ENCODE measurements at regions not wholly inside any gene's neighbourhood (a gene's known extent, or its start where the extent isn't known, plus 50 kb on each side); places are given as distances from the start of the nearest gene placed in this dataset.
A peak's percentile ranks its signal among the peaks of the same experiment; 100 is the strongest.

DNA sequence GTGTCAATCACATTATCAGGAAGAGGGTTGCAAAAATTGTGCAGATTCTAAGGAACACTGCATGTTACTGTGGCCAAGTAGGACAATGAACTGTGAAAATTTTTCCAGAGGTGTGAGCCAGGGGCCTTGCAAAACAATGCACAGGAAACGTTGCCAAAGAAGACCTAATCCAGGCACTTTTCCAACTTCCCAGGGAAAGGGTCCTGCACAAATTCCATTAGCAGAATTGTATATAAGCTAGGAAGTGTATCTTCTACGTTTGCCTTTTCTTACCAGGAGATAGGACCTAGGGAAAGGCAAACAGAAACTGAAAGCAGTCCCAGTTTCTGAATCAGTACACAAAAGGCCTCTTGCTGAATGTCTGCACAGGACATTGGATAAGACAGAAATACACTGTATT, 1888.3 kb upstream of the CELF4 start:
- H3K27me3 Mint-ChIP-seq (ENCODE audit: insufficient read depth, unreplicated experiment), result no peaks in the 10 kb centered on the region
- H3K4me3 ChIP-seq (ENCODE audit: low read depth, low read length), result no peak overlapping the region
- H3K4me1 Mint-ChIP-seq (ENCODE audit: low read depth, unreplicated experiment), result no peaks in the 10 kb centered on the region
- H3K4me3 Mint-ChIP-seq (ENCODE audit: unreplicated experiment), result no peak overlapping the region
- TF ChIP-seq, protein P1, sequence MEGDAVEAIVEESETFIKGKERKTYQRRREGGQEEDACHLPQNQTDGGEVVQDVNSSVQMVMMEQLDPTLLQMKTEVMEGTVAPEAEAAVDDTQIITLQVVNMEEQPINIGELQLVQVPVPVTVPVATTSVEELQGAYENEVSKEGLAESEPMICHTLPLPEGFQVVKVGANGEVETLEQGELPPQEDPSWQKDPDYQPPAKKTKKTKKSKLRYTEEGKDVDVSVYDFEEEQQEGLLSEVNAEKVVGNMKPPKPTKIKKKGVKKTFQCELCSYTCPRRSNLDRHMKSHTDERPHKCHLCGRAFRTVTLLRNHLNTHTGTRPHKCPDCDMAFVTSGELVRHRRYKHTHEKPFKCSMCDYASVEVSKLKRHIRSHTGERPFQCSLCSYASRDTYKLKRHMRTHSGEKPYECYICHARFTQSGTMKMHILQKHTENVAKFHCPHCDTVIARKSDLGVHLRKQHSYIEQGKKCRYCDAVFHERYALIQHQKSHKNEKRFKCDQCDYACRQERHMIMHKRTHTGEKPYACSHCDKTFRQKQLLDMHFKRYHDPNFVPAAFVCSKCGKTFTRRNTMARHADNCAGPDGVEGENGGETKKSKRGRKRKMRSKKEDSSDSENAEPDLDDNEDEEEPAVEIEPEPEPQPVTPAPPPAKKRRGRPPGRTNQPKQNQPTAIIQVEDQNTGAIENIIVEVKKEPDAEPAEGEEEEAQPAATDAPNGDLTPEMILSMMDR (IDR thresholded peaks at IDR 0.05; ENCODE audit: insufficient read depth in 1 of 2, low read depth in 1 of 2, low read length in 1 of 2, severe bottlenecking in 1 of 2, unreplicated experiment in 1 of 2), result no peak
- ChIA-PET CTCF (no interaction called here), POLR2A (no interaction called here)
- no peaks in the 10 kb centered on the region for H3K9me3 Mint-ChIP-seq (ENCODE audit: unreplicated experiment)
- no peak overlapping the region for H3K27ac Mint-ChIP-seq (ENCODE audit: unreplicated experiment)
- BruUV-seq (replicated peaks), result no TSS peak
- intact Hi-C loops (cut with micrococcal nuclease; ENCODE audit: unreplicated experiment), result no loop called here
- H3K36me3 Mint-ChIP-seq (ENCODE audit: insufficient read depth, unreplicated experiment), result no peaks in the 10 kb centered on the region
- no peaks in the 10 kb centered on the region for H3K9me3 ChIP-seq
- DNase-seq, result peak in 1 of 2 experiments; percentile 0
- H3K4me1 ChIP-seq, result no peaks in the 10 kb centered on the region
- H3K36me3 ChIP-seq (ENCODE audit: control insufficient read depth, insufficient read depth, low read length), result no peaks in the 10 kb centered on the region
- no peaks in the 10 kb centered on the region for H3K27me3 ChIP-seq (replicated peaks; ENCODE audit: control insufficient read depth, insufficient read depth, low read length)

DNA sequence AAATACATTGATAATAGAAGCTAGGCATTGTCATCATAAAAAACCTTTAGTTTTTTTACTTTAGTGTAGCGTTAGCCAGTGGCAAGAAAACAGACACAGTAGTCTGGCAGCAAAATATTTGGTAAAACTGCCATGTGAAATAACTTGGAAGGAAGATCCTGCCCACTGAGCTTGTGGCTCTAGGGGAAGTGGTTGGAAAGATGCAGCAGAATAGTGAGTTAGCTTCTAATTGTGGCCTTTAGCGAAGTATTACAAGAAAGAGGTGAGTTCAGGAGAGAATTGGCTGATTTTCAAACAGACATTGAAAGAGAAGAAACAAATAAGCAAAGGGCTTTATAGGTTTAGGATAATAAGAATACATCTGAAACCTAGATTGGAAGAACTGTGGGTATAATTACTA, 1887.8 kb upstream of the CELF4 start:
- intact Hi-C loops (cut with micrococcal nuclease; ENCODE audit: unreplicated experiment), result no loop called here
- ChIA-PET POLR2A (no interaction called here), CTCF (no interaction called here)
- no peak overlapping the region for H3K27ac Mint-ChIP-seq (ENCODE audit: unreplicated experiment)
- Histone ChIP-seq H3K9me3 (no peaks in the 10 kb centered on the region), H3K4me3 (ENCODE audit: low read depth, low read length) (no peak overlapping the region), H3K27me3 (replicated peaks; ENCODE audit: control insufficient read depth, insufficient read depth, low read length) (no peaks in the 10 kb centered on the region), H3K36me3 (ENCODE audit: control insufficient read depth, insufficient read depth, low read length) (no peaks in the 10 kb centered on the region), H3K4me1 (no peaks in the 10 kb centered on the region)
- H3K27me3 Mint-ChIP-seq (ENCODE audit: insufficient read depth, unreplicated experiment), result no peaks in the 10 kb centered on the region
- no peaks in the 10 kb centered on the region for H3K9me3 Mint-ChIP-seq (ENCODE audit: unreplicated experiment)
- peaks cover 2% of the 10 kb centered on the region for H3K36me3 Mint-ChIP-seq (ENCODE audit: insufficient read depth, unreplicated experiment)
- H3K4me3 Mint-ChIP-seq (ENCODE audit: unreplicated experiment), result no peak overlapping the region
- no peaks in the 10 kb centered on the region for H3K4me1 Mint-ChIP-seq (ENCODE audit: low read depth, unreplicated experiment)
- TF ChIP-seq, protein P1 (IDR thresholded peaks at IDR 0.05; ENCODE audit: insufficient read depth in 1 of 2, low read depth in 1 of 2, low read length in 1 of 2, severe bottlenecking in 1 of 2, unreplicated experiment in 1 of 2), result no peak
- no peak for DNase-seq
- BruUV-seq (replicated peaks), result no TSS peak

DNA sequence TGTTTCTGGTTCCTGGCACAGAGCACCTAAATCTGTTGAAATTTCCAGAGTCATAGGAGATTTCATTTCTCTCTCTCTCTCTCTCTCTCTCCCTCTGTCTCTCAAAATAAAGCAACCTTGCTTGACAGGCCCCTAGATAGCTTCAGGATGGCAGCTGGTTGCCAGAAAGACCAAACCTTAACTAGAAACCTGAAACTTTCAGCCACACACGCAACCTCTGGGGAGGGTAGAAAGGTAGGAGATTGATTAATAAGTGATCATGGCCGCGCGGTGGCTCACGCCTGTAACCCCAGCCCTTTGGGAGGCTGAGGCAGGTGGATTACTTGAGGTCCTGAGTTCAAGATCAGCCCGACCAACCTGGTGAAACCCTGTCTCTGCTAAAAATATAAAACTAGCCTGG, 1885.4 kb upstream of the CELF4 start:
- Mint-ChIP-seq H3K36me3 (ENCODE audit: insufficient read depth, unreplicated experiment) (peaks cover 7% of the 10 kb centered on the region), H3K9me3 (ENCODE audit: unreplicated experiment) (no peaks in the 10 kb centered on the region), H3K27me3 (ENCODE audit: insufficient read depth, unreplicated experiment) (no peaks in the 10 kb centered on the region), H3K4me1 (ENCODE audit: low read depth, unreplicated experiment) (no peaks in the 10 kb centered on the region), H3K27ac (ENCODE audit: unreplicated experiment) (no peak overlapping the region), H3K4me3 (ENCODE audit: unreplicated experiment) (no peak overlapping the region)
- POLR2A ChIA-PET, result no interaction called here
- intact Hi-C loops (cut with micrococcal nuclease; ENCODE audit: unreplicated experiment), result no loop called here
- TF ChIP-seq, protein P1 (IDR thresholded peaks at IDR 0.05; ENCODE audit: insufficient read depth in 1 of 2, low read depth in 1 of 2, low read length in 1 of 2, severe bottlenecking in 1 of 2, unreplicated experiment in 1 of 2), result no peak
- H3K36me3 ChIP-seq (ENCODE audit: control insufficient read depth, insufficient read depth, low read length), result no peaks in the 10 kb centered on the region
- H3K27me3 ChIP-seq (replicated peaks; ENCODE audit: control insufficient read depth, insufficient read depth, low read length), result no peaks in the 10 kb centered on the region
- no TSS peak for BruUV-seq (replicated peaks)
- DNase-seq, result no peak
- H3K4me1 ChIP-seq, result no peaks in the 10 kb centered on the region
- no peaks in the 10 kb centered on the region for H3K9me3 ChIP-seq
- CTCF ChIA-PET, result no interaction called here
- no peak overlapping the region for H3K4me3 ChIP-seq (ENCODE audit: low read depth, low read length)

All from Caco-2 (cell line).